Spinal cord (tissue), 9 donors: ENCODE measurements at regions not wholly inside any gene's neighbourhood (a gene's known extent, or its start where the extent isn't known, plus 50 kb on each side); places are given as distances from the start of the nearest gene placed in this dataset.

Experiments
- DNase-seq, 6 donors: peaks; one replicate each; pipeline versions ENCODE4 v3.0.0 to v3.0.0-alpha.2; 2013 to 2015; ENCODE audit warnings: low spot score in 6 of 6, low read depth in 4 of 6
- H3K27ac ChIP-seq: one replicate; pipeline ENCODE4 v1.5.1; 2013; ENCODE audit warnings: low read depth, low read length, control low read depth
- H3K27me3 ChIP-seq: one replicate; pipeline ENCODE4 v1.6.1; 2013; ENCODE audit warnings: low read length; ENCODE audit not compliant: control insufficient read depth, insufficient read depth
- H3K36me3 ChIP-seq: one replicate; pipeline ENCODE4 v1.6.1; 2013; ENCODE audit warnings: low read length; ENCODE audit not compliant: control insufficient read depth, insufficient read depth
- H3K4me1 ChIP-seq: one replicate; pipeline ENCODE4 v1.6.1; 2013; ENCODE audit warnings: low read length; ENCODE audit not compliant: control insufficient read depth, insufficient read depth
- H3K4me3 ChIP-seq: one replicate; pipeline ENCODE4 v1.5.1; 2013; ENCODE audit warnings: low read depth, low read length, control low read depth
- H3K9me3 ChIP-seq: one replicate; pipeline ENCODE4 v1.6.1; 2013; ENCODE audit warnings: low read length; ENCODE audit not compliant: control insufficient read depth, insufficient read depth
- WGBS: methylation state at CpG from one replicate; pipeline ENCODE4 v1.1.5; 2013; ENCODE audit warnings: missing lambda C conversion rate; ENCODE audit not compliant: insufficient coverage; 5-methylcytosine and 5-hydroxymethylcytosine counted together
- donor health status: healthy.

- Histone ChIP-seq H3K4me1 (no peaks in the 10 kb centered on the region), H3K27ac (no peak overlapping the region), H3K4me3 (no peak overlapping the region), H3K27me3 (no peaks in the 10 kb centered on the region), H3K36me3 (no peaks in the 10 kb centered on the region), H3K9me3 (no peaks in the 10 kb centered on the region)
- no peak for DNase-seq
- WGBS, result 82% methylated on average over 1 of the region's 2 CpGs
Measured at GRCh38 chrX:4253092-4253491, 539.6 kb upstream of the PRKX start.

GRCh38 chrX:4249401-4249800 is 536.0 kb upstream of the PRKX start:
- no peaks in the 10 kb centered on the region for H3K9me3 ChIP-seq
- no peak overlapping the region for H3K4me3 ChIP-seq
- H3K4me1 ChIP-seq, result no peaks in the 10 kb centered on the region
- no peak for DNase-seq
- H3K27ac ChIP-seq, result no peak overlapping the region
- 29% methylated on average over 8 of the region's 8 CpGs for WGBS
- H3K27me3 ChIP-seq, result no peaks in the 10 kb centered on the region
- H3K36me3 ChIP-seq, result no peaks in the 10 kb centered on the region

- Histone ChIP-seq H3K9me3 (peaks cover 2% of the 10 kb centered on the region), H3K4me3 (no peak overlapping the region), H3K4me1 (no peaks in the 10 kb centered on the region), H3K27me3 (no peaks in the 10 kb centered on the region), H3K36me3 (no peaks in the 10 kb centered on the region), H3K27ac (no peak overlapping the region)
- no peak for DNase-seq
- WGBS, result no CpG with 5 or more reads among the region's 2 CpGs
Measured at GRCh38 chrX:4243759-4244158, 530.3 kb upstream of the PRKX start.

GRCh38 chrX:4240541-4241194 is 527.2 kb upstream of the PRKX start:
- 93% methylated on average over 6 of the region's 6 CpGs for WGBS
- no peak overlapping the region for H3K27ac ChIP-seq
- no peak for DNase-seq
- no peaks in the 10 kb centered on the region for H3K36me3 ChIP-seq
- no peaks in the 10 kb centered on the region for H3K27me3 ChIP-seq
- no peak overlapping the region for H3K4me3 ChIP-seq
- no peaks in the 10 kb centered on the region for H3K4me1 ChIP-seq
- peaks cover 2% of the 10 kb centered on the region for H3K9me3 ChIP-seq

GRCh38 chrX:4239650-4240540 is 526.4 kb upstream of the PRKX start:
- Histone ChIP-seq H3K4me1 (no peaks in the 10 kb centered on the region), H3K27ac (no peak overlapping the region), H3K36me3 (no peaks in the 10 kb centered on the region), H3K4me3 (no peak overlapping the region), H3K9me3 (peaks cover 2% of the 10 kb centered on the region), H3K27me3 (no peaks in the 10 kb centered on the region)
- DNase-seq, result no peak
- 91% methylated on average over 5 of the region's 5 CpGs for WGBS

GRCh38 chrX:4238916-4239315 is 525.5 kb upstream of the PRKX start:
- Histone ChIP-seq H3K27me3 (no peaks in the 10 kb centered on the region), H3K4me1 (no peaks in the 10 kb centered on the region), H3K27ac (no peak overlapping the region), H3K9me3 (peaks cover 1% of the 10 kb centered on the region), H3K36me3 (no peaks in the 10 kb centered on the region), H3K4me3 (no peak overlapping the region)
- WGBS, result no CpG with 5 or more reads among the region's 3 CpGs
- no peak for DNase-seq

GRCh38 chrX:4225086-4225485 is 511.6 kb upstream of the PRKX start:
- WGBS, result 100% methylated on average over 1 of the region's 2 CpGs
- no peak for DNase-seq

GRCh38 chrX:4206941-4207340 is 493.5 kb upstream of the PRKX start:
- Histone ChIP-seq H3K36me3 (no peaks in the 10 kb centered on the region), H3K9me3 (no peaks in the 10 kb centered on the region), H3K27me3 (no peaks in the 10 kb centered on the region), H3K4me3 (no peak overlapping the region), H3K4me1 (no peaks in the 10 kb centered on the region), H3K27ac (no peak overlapping the region)
- DNase-seq, result peak in 1 of 6 donors; percentile 24
- 84% methylated on average over 3 of the region's 3 CpGs for WGBS

More at GRCh38 chrX:4225086-4225485, 511.6 kb upstream of the PRKX start:
- Histone ChIP-seq H3K27me3 (no peaks in the 10 kb centered on the region), H3K27ac (no peak overlapping the region), H3K4me3 (no peak overlapping the region), H3K36me3 (no peaks in the 10 kb centered on the region), H3K4me1 (no peaks in the 10 kb centered on the region), H3K9me3 (no peaks in the 10 kb centered on the region)

GRCh38 chrX:4197971-4198370 is 484.5 kb upstream of the PRKX start:
- Histone ChIP-seq H3K9me3 (no peaks in the 10 kb centered on the region), H3K27ac (no peak overlapping the region), H3K4me1 (no peaks in the 10 kb centered on the region), H3K4me3 (no peak overlapping the region), H3K27me3 (no peaks in the 10 kb centered on the region), H3K36me3 (no peaks in the 10 kb centered on the region)
- 100% methylated on average over 1 of the region's 6 CpGs for whole genome bisulfite sequencing
- no peak for DNase-seq
